ENCODE measurements at regions not wholly inside any gene's neighbourhood (a gene's known extent, or its start where the extent isn't known, plus 50 kb on each side); places are given as distances from the start of the nearest gene placed in this dataset.

DNA sequence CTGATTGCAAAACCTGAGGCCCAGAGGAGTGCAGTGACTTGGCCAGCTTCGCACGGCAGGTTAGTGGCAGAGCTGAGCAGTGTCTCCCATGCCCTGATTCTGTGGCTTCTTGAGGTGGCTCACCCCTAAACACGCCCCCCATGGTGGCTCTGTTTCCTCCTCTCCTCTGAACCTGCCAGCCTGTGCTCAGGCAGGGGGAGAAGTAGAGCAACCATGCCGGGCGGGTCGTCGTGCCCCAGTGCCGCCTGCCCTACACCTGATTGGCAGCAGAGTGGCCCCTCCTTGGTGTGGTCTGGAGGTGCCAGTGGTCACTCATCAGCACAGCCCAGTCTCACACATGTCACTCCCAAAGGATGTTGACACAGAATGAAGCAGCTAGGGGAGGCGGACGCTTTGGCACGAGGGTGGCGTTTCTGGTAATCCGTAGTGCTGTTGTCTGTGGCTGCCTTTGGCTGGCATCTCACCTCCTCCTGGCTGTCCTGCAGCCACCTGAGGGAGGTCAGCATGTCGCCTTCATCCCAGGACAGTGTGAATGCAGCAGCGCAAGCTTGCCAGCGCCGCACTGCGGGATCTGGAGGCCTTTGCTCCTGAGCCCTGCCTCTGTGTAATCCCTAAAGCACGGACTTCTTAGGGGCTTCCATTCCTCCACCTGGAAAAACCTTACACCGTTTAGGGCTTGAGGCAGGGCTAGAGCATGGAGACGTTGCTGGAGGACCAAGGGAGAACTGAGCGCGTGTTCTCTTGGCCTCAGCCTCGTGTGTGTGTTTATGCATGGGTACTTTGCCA is 294.7 kb downstream of the SEC14L1 start:
- TF ChIP-seq CTCF (IDR thresholded peaks at IDR 0.05; ENCODE audit: low read depth, low read length, missing input control) (no peak), FOXA2 (IDR thresholded peaks at IDR 0.05) (no peak), TAF1 (conservative IDR thresholded peaks at IDR 0.05) (no peak), ATF3 (IDR thresholded peaks at IDR 0.05) (no peak), RAD21 (IDR thresholded peaks at IDR 0.05) (no peak), REST (IDR thresholded peaks at IDR 0.05) (no peak), GABPA (IDR thresholded peaks at IDR 0.05 in 1 of 2, conservative IDR thresholded peaks at IDR 0.05 in 1 of 2) (no peak), EGR1 (IDR thresholded peaks at IDR 0.05; ENCODE audit: low read depth in 2 of 2) (no peak), YY1 (IDR thresholded peaks at IDR 0.05) (no peak), JUND (IDR thresholded peaks at IDR 0.05) (no peak), SP1 (IDR thresholded peaks at IDR 0.05) (no peak), HNF4A (conservative IDR thresholded peaks at IDR 0.05) (no peak)
- TF ChIP-seq, protein P1, sequence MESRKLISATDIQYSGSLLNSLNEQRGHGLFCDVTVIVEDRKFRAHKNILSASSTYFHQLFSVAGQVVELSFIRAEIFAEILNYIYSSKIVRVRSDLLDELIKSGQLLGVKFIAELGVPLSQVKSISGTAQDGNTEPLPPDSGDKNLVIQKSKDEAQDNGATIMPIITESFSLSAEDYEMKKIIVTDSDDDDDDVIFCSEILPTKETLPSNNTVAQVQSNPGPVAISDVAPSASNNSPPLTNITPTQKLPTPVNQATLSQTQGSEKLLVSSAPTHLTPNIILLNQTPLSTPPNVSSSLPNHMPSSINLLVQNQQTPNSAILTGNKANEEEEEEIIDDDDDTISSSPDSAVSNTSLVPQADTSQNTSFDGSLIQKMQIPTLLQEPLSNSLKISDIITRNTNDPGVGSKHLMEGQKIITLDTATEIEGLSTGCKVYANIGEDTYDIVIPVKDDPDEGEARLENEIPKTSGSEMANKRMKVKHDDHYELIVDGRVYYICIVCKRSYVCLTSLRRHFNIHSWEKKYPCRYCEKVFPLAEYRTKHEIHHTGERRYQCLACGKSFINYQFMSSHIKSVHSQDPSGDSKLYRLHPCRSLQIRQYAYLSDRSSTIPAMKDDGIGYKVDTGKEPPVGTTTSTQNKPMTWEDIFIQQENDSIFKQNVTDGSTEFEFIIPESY (IDR thresholded peaks at IDR 0.05): no peak
- TF ChIP-seq, protein P2, sequence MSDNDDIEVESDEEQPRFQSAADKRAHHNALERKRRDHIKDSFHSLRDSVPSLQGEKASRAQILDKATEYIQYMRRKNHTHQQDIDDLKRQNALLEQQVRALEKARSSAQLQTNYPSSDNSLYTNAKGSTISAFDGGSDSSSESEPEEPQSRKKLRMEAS (IDR thresholded peaks at IDR 0.05): no peak

Measured in liver (tissue), 3 donors.